Heart right ventricle (tissue), 16 donors: ENCODE measurements at regions not wholly inside any gene's neighbourhood (a gene's known extent, or its start where the extent isn't known, plus 50 kb on each side); places are given as distances from the start of the nearest gene placed in this dataset.

ENCODE experiments used
- ATAC-seq, 8 donors: fragments of 200-7000 bp; cut with Tn5 transposase; one replicate each; pipeline ENCODE4 v1.9.1; 2020; ENCODE audit warnings: mild to moderate bottlenecking in 8 of 8, moderate library complexity in 8 of 8, moderate number of reproducible peaks in 1 of 8
- DNase-seq, 2 donors: peaks; one replicate each; pipeline ENCODE4 v3.0.0-alpha.2; 2020
- H3K27ac ChIP-seq, 10 donors: fragments of 200-600 bp; sonication (generic) in 2 of 10; one replicate each; pipeline versions ENCODE4 v1.5.0 to v1.8.0; 2020 to 2022; ENCODE audit warnings: mild to moderate bottlenecking in 3 of 10
- H3K27me3 ChIP-seq, 7 donors: fragments of 200-600 bp; one replicate each; pipeline ENCODE4 v1.8.0; 2021 to 2022; ENCODE audit warnings: mild to moderate bottlenecking in 2 of 7
- H3K36me3 ChIP-seq, 9 donors: fragments of 200-600 bp; sonication (generic) in 1 of 9; one replicate each; pipeline versions ENCODE4 v1.5.0 to v1.8.0; 2020 to 2022; ENCODE audit warnings: mild to moderate bottlenecking in 2 of 9
- H3K4me1 ChIP-seq, 9 donors: fragments of 200-600 bp; sonication (generic) in 1 of 9; one replicate each; pipeline versions ENCODE4 v1.5.0 to v1.8.0; 2020 to 2022; ENCODE audit warnings: mild to moderate bottlenecking in 4 of 9
- H3K4me3 ChIP-seq, 10 donors: fragments of 200-600 bp; sonication (generic) in 2 of 10; one replicate each; pipeline versions ENCODE4 v1.5.0 to v1.8.0; 2020 to 2022; ENCODE audit warnings: mild to moderate bottlenecking in 7 of 10, moderate library complexity in 2 of 10
- H3K9me3 ChIP-seq, 11 donors: fragments of 200-600 bp in 10 of 11; sonication (generic) in 2 of 11; one replicate each; pipeline versions ENCODE4 v1.5.0 to v1.8.0; 2013 to 2022; ENCODE audit warnings: mild to moderate bottlenecking in 2 of 11, control low read depth in 1 of 11, moderate library complexity in 1 of 11
- WGBS, 2 donors: extraction: QIAGEN DNeasy Blood & Tissue Kit; methylation state at CpG; one replicate each; pipeline ENCODE4 v1.1.7; 2013; ENCODE audit warnings: inconsistent platforms in 1 of 2; 5-methylcytosine and 5-hydroxymethylcytosine counted together
- intact Hi-C, 10 donors: fragments of 100-400 bp; cut with DNase I; formaldehyde crosslinking; loops; one replicate each; pipeline versions ENCODE4 v1.11.1 to v1.14.2; 2022
- TF ChIP-seq, protein P1 (sequence below), 9 donors: fragments of 200-600 bp; sonication (generic) in 2 of 9; IDR thresholded peaks; one replicate each; pipeline versions ENCODE4 v1.5.0 to v1.8.0; 2021 to 2022; ENCODE audit warnings: antibody characterized with exemption in 9 of 9, mild to moderate bottlenecking in 5 of 9, moderate library complexity in 1 of 9
- donor health status: Arrhythmogenic right ventricular cardiomyopathy.
- donor health status: ischemic (EF 13 %, LVEDD 7.1; RV severe dilation, severe dysfunction).
- donor health status: healthy with polysubstance abuse.
- donor health status: DM: no; HTN: yes; CAD: no.
- donor health status: DM: no; HTN: no; CAD: no.
- donor health status: ischemic (EF 25% LVEDD 6.9; RV normal size, moderate dysfunction).
- donor health status: ischemic (EF 25% LVEDD 5.7; RV mildly dilated, moderate dysfunction).
- donor health status: healthy.
- donor health status: DM: yes; HTN: yes; CAD: no.
- donor health status: Ischemic cardiomyopathy.
- donor health status: ischemic (EF 35%, LVEDD 5.7; RV mildly dilated, moderate dysfunction).
- donor health status: nonischemic (EF 11% LVEDD 7.7; RV severe dilation, severe dysfunction).
- donor health status: DM: yes; HTN: yes; CAD: no.
- donor health status: PGD.
- donor health status: ischemic (EF 29% LVEDD 5.4; RV normal size, mild dysfunction).
- donor health status: nonischemic (EF 23%, LVEDD 6.1; RV moderate dilation, normal function).

DNA sequence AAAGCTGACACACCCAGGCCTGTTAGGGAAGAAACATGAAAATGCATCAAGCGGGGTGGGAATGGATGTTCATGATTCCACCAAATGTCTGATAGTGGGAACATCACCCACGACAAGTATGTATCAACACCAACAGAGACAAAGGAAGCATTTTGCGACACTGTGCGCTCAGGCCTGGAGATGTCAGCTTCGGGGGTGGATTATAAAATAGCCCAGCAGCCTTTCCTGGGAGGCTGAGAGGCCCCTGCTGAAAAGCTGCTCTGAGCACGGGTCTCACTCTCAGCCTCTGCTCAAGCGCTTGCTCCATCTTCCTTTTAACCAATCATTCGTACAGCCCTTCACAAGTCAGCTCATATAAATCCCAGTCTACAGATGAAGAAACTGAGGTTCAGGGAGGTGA, 213.5 kb downstream of the BCL11B start:
- ATAC-seq: no peak
- intact Hi-C loops: no loop called here
- peaks cover 0 to 8% (median 0%) of the 10 kb centered on the region in 7 donors for H3K27me3 ChIP-seq
- DNase-seq: no peak
- no peaks in the 10 kb centered on the region for H3K4me1 ChIP-seq
- no peak overlapping the region for H3K27ac ChIP-seq
- TF ChIP-seq, protein P1, sequence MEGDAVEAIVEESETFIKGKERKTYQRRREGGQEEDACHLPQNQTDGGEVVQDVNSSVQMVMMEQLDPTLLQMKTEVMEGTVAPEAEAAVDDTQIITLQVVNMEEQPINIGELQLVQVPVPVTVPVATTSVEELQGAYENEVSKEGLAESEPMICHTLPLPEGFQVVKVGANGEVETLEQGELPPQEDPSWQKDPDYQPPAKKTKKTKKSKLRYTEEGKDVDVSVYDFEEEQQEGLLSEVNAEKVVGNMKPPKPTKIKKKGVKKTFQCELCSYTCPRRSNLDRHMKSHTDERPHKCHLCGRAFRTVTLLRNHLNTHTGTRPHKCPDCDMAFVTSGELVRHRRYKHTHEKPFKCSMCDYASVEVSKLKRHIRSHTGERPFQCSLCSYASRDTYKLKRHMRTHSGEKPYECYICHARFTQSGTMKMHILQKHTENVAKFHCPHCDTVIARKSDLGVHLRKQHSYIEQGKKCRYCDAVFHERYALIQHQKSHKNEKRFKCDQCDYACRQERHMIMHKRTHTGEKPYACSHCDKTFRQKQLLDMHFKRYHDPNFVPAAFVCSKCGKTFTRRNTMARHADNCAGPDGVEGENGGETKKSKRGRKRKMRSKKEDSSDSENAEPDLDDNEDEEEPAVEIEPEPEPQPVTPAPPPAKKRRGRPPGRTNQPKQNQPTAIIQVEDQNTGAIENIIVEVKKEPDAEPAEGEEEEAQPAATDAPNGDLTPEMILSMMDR (IDR thresholded peaks at IDR 0.05): no peak
- no peaks in the 10 kb centered on the region for H3K36me3 ChIP-seq
- WGBS, 2 donors: 87 to 91% methylated on average over 8 of the region's 8 CpGs
- no peak overlapping the region for H3K4me3 ChIP-seq
- peaks cover 0 to 9% (median under 1%) of the 10 kb centered on the region in 11 donors for H3K9me3 ChIP-seq

DNA sequence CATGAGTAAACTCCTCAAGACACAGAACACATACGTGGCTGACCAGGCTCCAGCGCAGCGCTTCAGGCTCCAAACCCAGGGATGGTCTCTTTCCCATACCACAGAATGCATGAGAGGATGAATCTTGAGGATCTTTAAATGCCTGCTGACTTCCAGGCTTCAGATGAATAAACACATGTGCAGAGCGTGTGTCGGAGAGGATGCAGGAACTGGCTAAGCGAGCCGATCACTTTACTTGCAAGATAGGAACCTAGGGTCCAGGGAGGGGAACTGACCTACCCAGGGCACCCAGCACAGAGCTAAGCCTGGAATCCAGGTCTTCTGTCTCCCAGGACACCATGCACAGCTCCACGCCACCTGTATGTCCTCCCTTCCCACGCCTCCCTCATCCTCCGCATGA, 209.8 kb downstream of the BCL11B start:
- Histone ChIP-seq H3K9me3 (no peaks in the 10 kb centered on the region), H3K27me3 (peaks cover 0 to 8% (median 3%) of the 10 kb centered on the region in 7 donors), H3K4me3 (no peak overlapping the region), H3K4me1 (no peaks in the 10 kb centered on the region), H3K36me3 (no peaks in the 10 kb centered on the region), H3K27ac (no peak overlapping the region)
- DNase-seq: no peak
- ATAC-seq: no peak
- TF ChIP-seq, protein P1 (IDR thresholded peaks at IDR 0.05): no peak
- 73 to 77% methylated on average over 10 of the region's 10 CpGs for WGBS, 2 donors
- intact Hi-C loops: no loop called here

DNA sequence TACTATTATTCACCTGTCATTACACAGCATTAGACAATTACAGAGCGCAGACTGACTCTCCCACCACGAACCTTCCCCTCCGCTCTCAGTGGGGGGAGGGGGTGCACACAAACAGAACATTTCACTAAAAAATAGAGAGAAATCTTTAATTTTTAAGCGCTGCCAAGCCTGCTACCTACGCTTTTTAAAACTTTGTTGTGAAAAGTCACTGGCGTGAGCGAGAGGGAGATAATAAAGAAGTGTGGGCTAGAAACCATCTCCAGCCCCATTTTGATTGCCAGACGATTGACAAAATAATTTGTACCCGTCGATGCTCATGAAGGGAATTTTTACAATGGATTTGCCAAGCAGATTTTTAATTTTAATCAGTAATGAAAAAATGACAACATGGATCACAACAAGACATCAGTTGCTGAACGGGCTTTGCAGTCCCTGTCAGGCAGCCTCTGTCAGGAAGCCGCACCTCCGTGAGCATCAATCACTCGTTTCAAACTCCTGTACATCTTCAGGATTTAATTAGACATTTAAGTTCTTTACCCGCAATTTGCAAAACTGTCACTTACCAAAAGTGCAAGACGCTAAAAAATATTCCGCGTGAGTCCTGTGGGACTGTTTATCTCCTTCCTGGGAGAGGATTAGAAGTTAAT, 209.1 kb downstream of the BCL11B start:
- 86% methylated on average over 18 of the region's 18 CpGs for WGBS, 2 donors
- intact Hi-C loops: no loop called here
- Histone ChIP-seq H3K27me3 (peaks cover 0 to 8% (median 3%) of the 10 kb centered on the region in 7 donors), H3K27ac (no peak overlapping the region), H3K4me3 (no peak overlapping the region), H3K9me3 (no peaks in the 10 kb centered on the region), H3K36me3 (no peaks in the 10 kb centered on the region), H3K4me1 (no peaks in the 10 kb centered on the region)
- ATAC-seq (no peak), DNase-seq (no peak)
- TF ChIP-seq, protein P1 (IDR thresholded peaks at IDR 0.05): no peak

DNA sequence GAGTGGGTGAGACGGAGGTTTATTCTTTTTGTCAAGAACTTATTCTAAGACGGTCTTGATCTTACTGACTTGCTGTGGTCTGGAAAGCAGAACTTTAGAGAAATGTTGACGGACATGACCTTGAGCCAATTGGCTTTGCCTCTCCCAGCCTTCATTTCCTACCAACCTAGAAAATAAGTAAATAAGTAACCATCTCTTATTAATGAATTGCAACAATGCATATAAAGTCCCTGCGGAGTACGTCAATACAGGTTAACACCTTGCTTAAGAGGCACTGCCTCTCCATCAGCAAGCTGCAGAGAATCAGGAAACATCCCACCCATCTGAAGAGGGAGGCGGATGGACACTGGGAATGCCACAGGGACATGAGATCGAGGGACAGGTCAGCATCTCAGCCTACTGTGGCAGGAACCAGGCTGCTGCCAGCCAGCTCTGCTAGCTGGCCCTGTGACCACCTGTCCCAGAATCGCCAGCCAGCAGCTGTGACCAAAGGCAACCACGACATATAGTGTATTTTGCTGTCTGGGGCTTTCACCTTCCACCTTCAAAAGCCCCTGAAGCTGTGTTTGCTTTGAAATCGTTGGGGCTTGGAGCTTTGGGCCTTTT, 208.3 kb downstream of the BCL11B start:
- TF ChIP-seq, protein P1 (IDR thresholded peaks at IDR 0.05): no peak
- no peak for DNase-seq
- ATAC-seq: no peak
- peaks cover 0 to 8% (median 3%) of the 10 kb centered on the region in 7 donors for H3K27me3 ChIP-seq
- H3K4me3 ChIP-seq: no peak overlapping the region
- WGBS, 2 donors: 77 to 84% methylated on average over 10 of the region's 10 CpGs
- intact Hi-C loops: no loop called here
- H3K36me3 ChIP-seq: no peaks in the 10 kb centered on the region
- no peak overlapping the region for H3K27ac ChIP-seq
- no peaks in the 10 kb centered on the region for H3K4me1 ChIP-seq
- no peaks in the 10 kb centered on the region for H3K9me3 ChIP-seq
